ENCODE measurements at regions not wholly inside any gene's neighbourhood (a gene's known extent, or its start where the extent isn't known, plus 50 kb on each side); places are given as distances from the start of the nearest gene placed in this dataset.

DNA sequence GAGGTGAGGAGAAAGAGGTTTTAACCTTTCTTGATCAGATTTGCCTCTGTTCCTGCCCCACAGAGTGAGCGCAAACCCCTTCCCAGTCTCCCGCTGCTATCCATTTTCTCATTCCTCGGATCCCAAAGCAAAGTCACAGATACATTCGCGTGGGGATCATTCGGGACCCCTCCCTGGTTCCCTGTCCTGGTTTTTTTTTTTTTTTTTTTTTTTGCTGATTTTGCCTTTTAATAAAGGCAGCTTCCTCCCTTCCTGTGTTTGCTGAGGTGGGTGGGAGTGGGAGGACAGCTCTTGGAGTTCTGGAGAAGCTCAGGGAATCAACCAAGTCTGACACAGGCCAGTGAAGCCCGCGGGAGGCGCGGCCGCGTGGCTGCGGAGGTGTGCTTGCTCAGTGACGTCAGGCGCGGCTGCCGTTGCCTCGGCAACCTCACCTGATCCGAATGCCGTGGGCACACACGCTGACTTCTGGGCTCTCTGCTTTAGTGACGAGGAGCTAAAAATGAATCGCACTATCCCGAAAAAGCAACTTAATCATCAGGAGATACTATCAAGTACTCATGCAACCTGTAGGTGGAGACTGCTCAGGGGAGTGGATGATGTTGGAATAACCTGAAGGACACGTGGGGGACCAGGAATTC lies 106.4 kb downstream of the TBX19 start:
- in situ Hi-C loops (cut with MboI; ENCODE audit: low sequenced_read_pairs): no loop called here

More for the DNA sequence above, 106.4 kb downstream of the TBX19 start:
- CTCF ChIA-PET: no interaction called here
- BruUV-seq (replicated peaks): no TSS peak
- ATAC-seq (ENCODE audit: low read depth) (no peak), DNase-seq (no peak)
- no peaks in the 10 kb centered on the region for H3K36me3 ChIP-seq (ENCODE audit: control insufficient read depth, insufficient read depth, low read length)
- H4K5ac ChIP-seq (ENCODE audit: low read depth, low read length): no peak overlapping the region
- H3K9me1 ChIP-seq (ENCODE audit: insufficient read depth, low read length): no peaks in the 10 kb centered on the region
- H3K4me2 ChIP-seq (ENCODE audit: low read depth, low read length): no peak overlapping the region
- no peak overlapping the region for H4K8ac ChIP-seq (ENCODE audit: low read depth in 2 of 2, low read length in 2 of 2)
- H2BK5ac ChIP-seq (ENCODE audit: low read depth, low read length, poor library complexity, severe bottlenecking): no peak overlapping the region
- TF ChIP-seq, protein P1, sequence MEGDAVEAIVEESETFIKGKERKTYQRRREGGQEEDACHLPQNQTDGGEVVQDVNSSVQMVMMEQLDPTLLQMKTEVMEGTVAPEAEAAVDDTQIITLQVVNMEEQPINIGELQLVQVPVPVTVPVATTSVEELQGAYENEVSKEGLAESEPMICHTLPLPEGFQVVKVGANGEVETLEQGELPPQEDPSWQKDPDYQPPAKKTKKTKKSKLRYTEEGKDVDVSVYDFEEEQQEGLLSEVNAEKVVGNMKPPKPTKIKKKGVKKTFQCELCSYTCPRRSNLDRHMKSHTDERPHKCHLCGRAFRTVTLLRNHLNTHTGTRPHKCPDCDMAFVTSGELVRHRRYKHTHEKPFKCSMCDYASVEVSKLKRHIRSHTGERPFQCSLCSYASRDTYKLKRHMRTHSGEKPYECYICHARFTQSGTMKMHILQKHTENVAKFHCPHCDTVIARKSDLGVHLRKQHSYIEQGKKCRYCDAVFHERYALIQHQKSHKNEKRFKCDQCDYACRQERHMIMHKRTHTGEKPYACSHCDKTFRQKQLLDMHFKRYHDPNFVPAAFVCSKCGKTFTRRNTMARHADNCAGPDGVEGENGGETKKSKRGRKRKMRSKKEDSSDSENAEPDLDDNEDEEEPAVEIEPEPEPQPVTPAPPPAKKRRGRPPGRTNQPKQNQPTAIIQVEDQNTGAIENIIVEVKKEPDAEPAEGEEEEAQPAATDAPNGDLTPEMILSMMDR (conservative IDR thresholded peaks at IDR 0.05; ENCODE audit: low read depth, low read length): no peak
- no peak for TF ChIP-seq RAD21 (IDR thresholded peaks at IDR 0.05; ENCODE audit: low read length)
- TF ChIP-seq POLR2A (IDR thresholded peaks at IDR 0.05; ENCODE audit: low read depth, low read length): no peak
- TF ChIP-seq NFE2L2 (IDR thresholded peaks at IDR 0.05; ENCODE audit: low read depth, low read length): no peak
- TF ChIP-seq BHLHE40 (IDR thresholded peaks at IDR 0.05; ENCODE audit: low read depth, low read length): no peak
- TF ChIP-seq SMC3 (IDR thresholded peaks at IDR 0.05; ENCODE audit: low read depth, low read length): no peak
- no peak for TF ChIP-seq FOS (IDR thresholded peaks at IDR 0.05; ENCODE audit: low read depth, low read length)
- TF ChIP-seq USF2 (IDR thresholded peaks at IDR 0.05; ENCODE audit: low read depth, low read length): no peak
- TF ChIP-seq RFX5 (IDR thresholded peaks at IDR 0.05; ENCODE audit: low read depth, low read length): no peak
- TF ChIP-seq RCOR1 (IDR thresholded peaks at IDR 0.05; ENCODE audit: insufficient replicate concordance, low read length): no peak
- TF ChIP-seq MXI1 (IDR thresholded peaks at IDR 0.05; ENCODE audit: borderline replicate concordance, low read depth, low read length): no peak
- TF ChIP-seq CHD1 (IDR thresholded peaks at IDR 0.05; ENCODE audit: low read depth, low read length): no peak
- no peak for TF ChIP-seq MAZ (IDR thresholded peaks at IDR 0.05; ENCODE audit: borderline replicate concordance, low read depth, low read length)
- no peak overlapping the region for H2AK5ac ChIP-seq (ENCODE audit: low read depth, low read length)
- dilution Hi-C loops (cut with HindIII; ENCODE audit: low sequenced_read_pairs, unreplicated experiment) (no loop called here), intact Hi-C loops (cut with micrococcal nuclease) (no loop called here)
- no peaks in the 10 kb centered on the region for H4K20me1 ChIP-seq (ENCODE audit: insufficient read depth, low read length)
- H2AK9ac ChIP-seq (replicated peaks; ENCODE audit: low read depth, low read length, poor library complexity): no peak overlapping the region
- POLR2A ChIA-PET (ENCODE audit: unreplicated experiment): no interaction called here
- H3K9me3 ChIP-seq (ENCODE audit: control insufficient read depth, insufficient read depth, low read length): no peaks in the 10 kb centered on the region
- H4K91ac ChIP-seq (ENCODE audit: insufficient read depth, low read depth, low read length): no peak overlapping the region
- H3K27ac ChIP-seq (ENCODE audit: insufficient read depth, low read length): no peak overlapping the region
- H2BK120ac ChIP-seq (ENCODE audit: low read depth, low read length): no peak overlapping the region
- no peak overlapping the region for H3K23ac ChIP-seq (ENCODE audit: low read depth, low read length)
- H3K18ac ChIP-seq (ENCODE audit: low read depth, low read length): no peak overlapping the region
- whole genome bisulfite sequencing, 2 experiments (ENCODE audit: extremely low coverage in 2 of 2, insufficient read length in 1 of 2): 100% methylated on average over 1 of the region's 25 CpGs; no CpG with 5 or more reads in 1 of the 2 experiments
- H3K56ac ChIP-seq (ENCODE audit: extremely low read depth, insufficient read depth, low read length): no peak overlapping the region
- no peak overlapping the region for H3K14ac ChIP-seq (replicated peaks; ENCODE audit: low read depth, low read length)
- H3K9ac ChIP-seq (ENCODE audit: low read depth, low read length): no peak overlapping the region
- no peak overlapping the region for H2BK15ac ChIP-seq (ENCODE audit: low read depth, low read length)
- H3K4me3 ChIP-seq (ENCODE audit: insufficient read depth, low read depth, low read length): no peak overlapping the region
- no peak overlapping the region for H3K4ac ChIP-seq (ENCODE audit: low read depth, low read length)
- H2AFZ ChIP-seq (replicated peaks; ENCODE audit: low read length, poor library complexity): no peak overlapping the region
- no peaks in the 10 kb centered on the region for H3K79me1 ChIP-seq (ENCODE audit: low read depth in 1 of 2, low read length in 2 of 2)
- no peak overlapping the region for H2BK20ac ChIP-seq (ENCODE audit: low read depth, low read length)
- no peaks in the 10 kb centered on the region for H3K4me1 ChIP-seq (ENCODE audit: control insufficient read depth, insufficient read depth, low read length)
- H3K27me3 ChIP-seq (ENCODE audit: control insufficient read depth, insufficient read depth, low read length): peaks cover 8% of the 10 kb centered on the region
